NCI-H2196 (cell line): ENCODE measurements at regions not wholly inside any gene's neighbourhood (a gene's known extent, or its start where the extent isn't known, plus 50 kb on each side); places are given as distances from the start of the nearest gene placed in this dataset.

Source experiments
- DNase-seq: peaks from one replicate; lab custom pipeline; 2025; ENCODE audit not compliant: unreplicated experiment; lab: John Stamatoyannopoulos, UW

DNA sequence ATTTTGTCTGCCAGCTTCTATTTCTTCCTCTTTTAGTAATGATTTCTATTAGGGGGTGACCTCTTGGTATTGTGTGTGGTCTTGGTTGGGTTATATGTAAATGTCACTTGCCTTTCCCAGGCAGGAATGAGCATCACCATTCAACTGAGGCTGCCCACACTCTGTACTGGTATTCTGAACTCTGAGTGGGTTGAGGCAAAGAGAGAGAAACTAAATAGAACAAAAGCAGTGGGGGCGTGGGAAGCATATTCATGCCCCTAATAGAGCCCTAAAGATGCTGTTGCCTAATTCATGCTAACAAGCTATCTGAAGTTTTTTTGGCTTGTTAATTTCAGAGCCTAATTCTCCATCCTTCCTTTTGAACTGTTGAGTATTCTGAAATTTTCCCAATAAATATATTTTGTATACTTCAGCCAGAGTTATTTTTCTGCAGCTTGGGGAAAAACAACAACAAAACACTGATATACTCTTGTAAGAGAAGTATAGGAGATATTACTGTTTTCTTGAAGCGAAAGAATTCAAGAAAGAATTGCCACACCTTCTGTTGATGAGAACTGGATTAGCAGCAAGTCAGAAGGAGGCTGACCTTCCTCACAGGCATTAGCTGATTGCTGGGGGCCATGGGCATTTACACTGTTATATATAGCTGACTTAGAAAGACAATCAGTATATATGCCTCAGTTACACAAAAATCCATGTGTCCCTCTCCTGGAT is 315.8 kb upstream of the KLF12 start:
- no peak for DNase-seq

DNA sequence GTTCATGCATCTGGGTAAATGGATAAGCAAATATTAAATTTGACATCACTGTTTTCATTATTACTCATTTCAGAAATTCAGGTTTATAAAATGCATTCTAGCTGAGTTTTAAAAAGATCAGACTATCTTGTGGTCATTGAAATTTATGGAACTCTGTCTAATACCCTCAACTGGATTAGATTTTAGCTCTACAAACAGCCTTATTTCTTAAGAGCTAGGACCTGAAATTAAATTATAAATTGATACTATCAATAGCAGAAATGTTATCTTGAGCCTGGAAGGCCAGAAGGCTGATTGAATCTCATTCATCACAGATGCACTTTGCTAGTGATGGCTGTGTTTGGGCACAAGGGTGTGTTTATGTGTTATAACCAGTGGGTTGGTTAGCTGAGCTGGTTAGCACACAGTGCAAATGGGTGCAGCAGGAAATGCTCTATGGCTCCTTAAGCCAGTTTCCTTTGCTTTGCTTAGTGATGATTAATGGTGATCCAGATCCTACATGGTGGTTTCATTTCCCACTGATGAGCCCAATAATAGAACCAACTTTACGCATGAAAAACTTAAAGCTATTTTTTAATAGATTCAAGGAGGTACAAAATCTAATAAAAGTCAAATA is 310.8 kb upstream of the KLF12 start:
- DNase-seq: no peak

DNA sequence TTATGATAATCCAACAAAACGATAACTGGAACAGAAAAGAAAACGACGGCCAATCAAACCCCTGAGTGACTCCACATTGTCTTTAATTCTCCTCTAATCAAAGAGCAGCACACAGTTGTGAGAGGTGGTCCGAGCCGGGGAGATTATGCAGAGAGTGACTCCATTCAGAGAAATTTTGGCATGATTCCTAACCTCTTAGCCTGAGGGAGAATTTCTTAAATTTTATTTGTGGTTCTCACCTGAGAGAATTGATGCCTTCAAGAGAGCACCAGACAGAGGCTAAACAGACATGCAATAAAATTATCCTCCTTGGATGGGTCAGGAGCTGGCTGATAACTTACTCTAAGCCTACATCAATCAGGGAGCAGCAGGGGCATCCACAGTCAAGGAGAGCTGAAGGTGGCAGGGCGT is 310.0 kb upstream of the KLF12 start:
- no peak for DNase-seq

DNA sequence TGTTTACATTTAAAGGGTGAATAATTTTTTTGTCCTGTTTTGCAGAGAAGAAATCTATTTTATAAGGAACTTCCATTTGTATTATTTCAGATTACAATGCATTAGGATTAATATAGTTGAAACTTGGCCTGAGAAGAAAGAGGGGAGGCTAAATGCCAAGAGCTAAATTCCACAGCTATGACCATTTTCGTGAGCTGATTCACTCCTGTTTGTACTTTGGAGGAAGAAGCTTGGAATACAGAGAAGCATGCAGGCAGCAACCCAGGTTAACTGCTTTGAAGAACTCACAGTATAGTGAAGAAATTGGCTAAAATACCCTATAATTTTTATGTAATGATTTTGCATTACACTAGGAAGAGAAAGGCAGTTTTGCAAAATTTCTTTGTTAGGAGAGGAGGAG is 309.4 kb upstream of the KLF12 start:
- no peak for DNase-seq

DNA sequence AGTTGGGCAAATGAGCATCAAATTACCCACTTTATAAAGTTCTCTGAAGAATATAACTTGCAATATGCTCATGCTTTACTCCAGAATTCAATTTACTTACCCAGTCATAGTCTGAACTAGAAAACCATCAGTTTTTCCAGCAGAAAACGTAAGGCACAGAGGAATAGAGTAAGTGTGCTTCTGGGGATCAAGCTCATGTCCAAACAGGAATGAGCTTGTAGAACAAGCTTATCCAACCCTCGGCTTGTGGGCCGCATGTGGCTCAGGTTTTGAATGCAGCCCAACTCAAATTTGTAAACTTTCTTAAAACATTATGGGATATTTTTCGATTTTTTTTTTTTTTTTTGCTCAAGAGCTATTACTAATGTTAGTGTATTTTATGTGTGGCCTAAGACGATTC is 308.5 kb upstream of the KLF12 start:
- DNase-seq: no peak

DNA sequence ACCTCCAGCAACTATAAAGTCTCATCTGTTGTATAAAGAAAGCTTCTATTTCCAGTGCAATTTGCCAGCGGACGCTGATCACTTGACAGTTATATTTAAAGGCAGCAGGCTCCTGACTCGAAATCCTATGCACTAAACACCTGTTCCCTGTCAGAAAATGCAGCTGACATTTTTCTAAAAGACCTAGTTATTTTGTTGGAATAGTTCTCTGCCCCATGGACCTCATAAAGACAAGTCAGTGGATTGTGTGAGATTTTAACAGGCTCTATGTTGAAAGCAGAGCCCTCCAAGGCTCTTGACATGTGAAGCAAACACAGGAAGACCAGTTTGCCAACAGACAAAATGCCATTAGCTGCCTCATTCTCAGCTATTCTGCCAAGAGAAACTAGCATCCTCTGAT is 304.7 kb upstream of the KLF12 start:
- no peak for DNase-seq

DNA sequence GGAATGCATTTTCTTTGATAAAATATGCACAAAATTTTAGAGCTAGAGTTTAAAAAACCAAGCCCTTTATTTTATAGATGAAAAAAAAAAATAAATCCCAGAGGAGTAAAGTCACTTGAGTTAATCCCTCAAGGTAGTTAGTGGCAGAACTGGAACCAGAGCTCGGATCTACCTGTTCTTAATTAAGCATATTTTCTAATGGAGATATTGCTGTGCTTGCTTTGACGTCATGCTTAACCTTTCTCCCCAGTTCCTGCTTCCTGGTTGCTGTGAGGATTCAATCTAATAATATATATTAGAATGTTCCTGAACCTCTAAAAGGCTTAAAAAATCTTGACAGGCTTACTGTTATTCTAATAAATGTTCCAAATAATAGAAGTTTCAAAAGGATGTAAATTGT is 300.6 kb upstream of the KLF12 start:
- DNase-seq: no peak

DNA sequence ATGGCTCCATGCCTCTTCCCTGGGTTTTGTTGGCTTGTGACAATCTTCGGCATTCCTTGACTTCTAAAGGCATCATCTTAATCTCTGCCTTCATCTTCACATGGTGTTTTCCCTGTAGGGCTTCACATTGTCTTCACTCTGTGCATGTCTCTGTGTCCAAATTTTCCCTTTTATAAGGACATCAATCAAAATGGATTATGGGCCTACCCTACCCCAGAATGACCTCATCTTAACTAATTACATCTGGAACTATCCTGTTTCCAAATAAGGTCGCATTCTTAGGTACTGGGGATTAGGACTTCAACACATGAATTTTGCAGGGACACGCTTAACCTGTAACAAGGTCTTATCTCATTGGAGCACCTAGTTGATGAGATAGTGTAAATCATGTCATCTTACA is 290.3 kb upstream of the KLF12 start:
- no peak for DNase-seq

DNA sequence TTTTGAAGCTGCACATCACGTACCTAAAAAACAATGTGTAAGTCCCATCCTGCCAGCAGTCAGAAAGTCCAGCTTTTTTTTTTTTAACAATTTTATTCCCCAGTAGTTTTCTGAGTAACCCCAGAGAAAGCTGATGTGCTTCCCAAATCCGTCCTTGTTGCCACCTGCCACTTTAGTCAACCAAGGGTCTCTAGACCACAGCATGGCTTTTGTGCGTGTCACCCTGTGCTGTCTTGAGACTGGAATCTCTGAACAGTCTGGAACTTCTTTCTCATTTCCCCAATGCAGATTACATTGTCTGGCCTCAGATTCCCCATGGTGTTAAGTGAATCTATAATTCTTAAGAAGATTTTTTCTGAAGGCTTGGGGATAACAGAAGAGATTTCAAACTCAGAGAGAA is 289.2 kb upstream of the KLF12 start:
- DNase-seq: no peak

DNA sequence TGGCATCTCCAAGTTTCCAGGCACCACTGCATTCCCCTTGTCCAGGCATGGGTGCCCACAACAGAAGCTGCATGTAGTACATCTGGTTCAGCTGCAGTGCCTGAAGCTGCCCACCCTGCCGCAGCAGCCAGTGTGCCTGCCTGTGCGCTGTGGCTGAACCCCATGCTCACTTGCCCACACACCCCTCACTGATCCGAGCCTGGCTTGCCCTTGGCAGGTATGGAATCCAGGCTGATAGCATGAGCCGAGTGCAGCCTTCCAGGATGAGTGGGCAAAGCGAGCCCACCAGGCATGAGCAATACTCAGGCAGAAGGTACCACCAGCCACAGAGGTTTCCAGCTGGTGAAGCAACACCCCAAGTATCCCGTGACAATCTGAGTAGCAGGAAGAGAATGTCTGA is 280.3 kb upstream of the KLF12 start:
- DNase-seq: no peak

DNA sequence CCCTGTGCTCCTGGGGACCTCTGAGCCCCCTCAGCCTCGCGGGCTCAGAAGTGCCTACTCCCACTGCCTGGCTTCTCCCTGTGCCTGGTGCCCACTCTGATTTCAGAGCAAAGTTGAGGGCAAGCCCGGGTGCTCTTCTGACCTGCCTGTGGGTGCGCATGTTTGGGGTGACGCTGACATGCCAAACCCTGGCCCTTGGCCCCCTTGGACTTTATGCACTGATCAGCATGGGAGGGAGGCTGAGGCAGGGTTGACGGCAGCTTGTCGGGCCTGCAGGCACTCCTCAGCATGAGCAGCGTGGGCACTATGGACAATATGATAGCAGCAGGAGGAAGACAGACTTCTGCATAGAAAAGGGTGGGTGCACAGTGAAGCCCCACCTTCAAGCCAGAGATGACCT is 279.3 kb upstream of the KLF12 start:
- no peak for DNase-seq

DNA sequence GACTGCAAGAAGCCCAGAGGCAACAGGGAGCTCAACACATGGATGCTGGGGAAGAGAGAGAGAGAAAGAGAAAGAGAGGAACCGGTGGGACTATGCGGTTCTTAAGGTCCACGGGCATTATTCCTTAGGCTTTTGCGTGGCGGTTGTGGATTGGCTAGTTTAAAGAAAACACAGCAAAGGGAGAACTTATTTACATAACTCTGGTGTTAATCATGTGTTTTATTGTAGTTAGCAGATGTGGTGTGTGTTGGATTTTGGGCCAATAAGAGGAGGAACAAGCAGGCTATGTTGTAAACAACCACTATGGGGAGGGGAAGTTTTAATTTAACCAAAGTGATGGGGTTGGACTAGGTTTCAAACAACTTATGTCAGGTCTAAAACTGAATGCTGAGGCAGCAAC is 275.3 kb upstream of the KLF12 start:
- no peak for DNase-seq

DNA sequence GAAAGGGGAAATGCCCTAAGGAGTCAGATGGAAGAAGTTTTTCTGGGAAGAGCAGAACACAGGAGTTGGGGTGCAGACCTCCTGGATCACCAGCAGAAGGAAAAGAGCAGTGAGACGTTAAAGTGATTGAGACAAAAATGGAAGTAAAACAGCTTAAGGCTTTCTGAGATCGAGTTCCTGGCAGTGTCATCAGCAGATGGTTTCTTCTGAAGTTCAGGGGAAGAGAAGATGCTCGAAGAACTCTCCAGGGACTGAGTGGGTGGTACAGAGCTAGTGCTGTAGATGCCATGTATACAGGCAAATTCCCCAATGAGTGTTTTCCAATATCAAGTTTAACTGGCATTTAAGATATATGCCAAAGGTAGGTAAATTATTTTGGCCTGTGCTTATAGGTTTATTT is 272.2 kb upstream of the KLF12 start:
- no peak for DNase-seq

DNA sequence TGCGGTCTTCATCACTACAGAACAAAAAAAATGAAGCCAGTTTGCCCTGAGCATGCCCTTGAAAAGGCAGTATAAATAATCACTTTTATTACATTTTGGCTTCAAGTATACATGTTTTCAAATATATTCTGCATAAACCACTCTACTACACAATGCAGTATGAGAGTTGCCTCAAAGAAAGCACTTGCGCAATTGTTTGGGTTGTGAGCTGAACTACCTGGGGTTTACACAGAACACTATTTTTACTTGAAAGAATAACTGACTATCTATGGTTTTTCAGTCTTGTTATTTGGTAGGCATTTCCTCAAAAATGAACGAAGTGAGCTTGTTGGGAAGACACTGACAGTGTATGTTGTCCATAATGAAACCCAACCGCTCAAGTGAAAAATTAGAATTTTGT is 264.4 kb upstream of the KLF12 start:
- no peak for DNase-seq

DNA sequence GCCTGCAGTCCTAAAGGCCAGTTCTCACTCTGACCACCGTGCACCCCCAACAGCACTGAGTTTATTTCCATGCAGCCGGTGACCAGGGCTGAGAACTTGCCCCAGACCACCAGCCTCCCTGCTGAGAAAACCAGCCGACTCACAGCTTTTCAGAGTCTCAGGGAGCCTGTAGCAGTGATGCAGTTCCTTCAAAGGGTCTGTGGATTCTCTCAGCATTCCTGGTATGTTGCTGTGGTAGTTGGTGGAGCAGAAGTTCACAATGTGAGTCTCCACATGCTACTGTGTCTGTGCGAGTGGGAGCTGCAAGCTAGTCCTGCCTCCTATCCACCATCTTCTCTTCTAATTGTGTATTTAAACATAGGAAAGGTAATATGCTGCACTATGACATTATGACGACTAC is 254.9 kb upstream of the KLF12 start:
- no peak for DNase-seq

DNA sequence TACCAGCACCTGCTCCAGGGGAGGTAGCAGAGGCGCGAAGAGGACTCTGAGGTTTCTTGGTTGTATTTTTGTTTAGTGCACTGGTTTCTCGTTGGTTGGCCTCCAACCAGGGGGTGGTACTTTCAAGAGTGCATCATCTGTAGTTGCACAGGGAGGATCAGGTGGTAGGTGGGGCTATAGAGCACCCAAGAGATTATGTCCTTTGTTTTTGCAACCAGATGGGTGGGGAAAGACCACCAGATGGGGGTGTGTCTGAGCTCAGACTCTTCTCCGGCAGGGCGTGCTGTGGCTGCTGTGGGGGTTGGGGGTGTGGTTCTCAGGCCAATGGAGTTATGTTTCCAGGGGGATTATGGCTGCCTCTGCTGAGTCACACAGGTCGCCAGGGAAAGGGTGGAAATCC is 254.4 kb upstream of the KLF12 start:
- DNase-seq: no peak

DNA sequence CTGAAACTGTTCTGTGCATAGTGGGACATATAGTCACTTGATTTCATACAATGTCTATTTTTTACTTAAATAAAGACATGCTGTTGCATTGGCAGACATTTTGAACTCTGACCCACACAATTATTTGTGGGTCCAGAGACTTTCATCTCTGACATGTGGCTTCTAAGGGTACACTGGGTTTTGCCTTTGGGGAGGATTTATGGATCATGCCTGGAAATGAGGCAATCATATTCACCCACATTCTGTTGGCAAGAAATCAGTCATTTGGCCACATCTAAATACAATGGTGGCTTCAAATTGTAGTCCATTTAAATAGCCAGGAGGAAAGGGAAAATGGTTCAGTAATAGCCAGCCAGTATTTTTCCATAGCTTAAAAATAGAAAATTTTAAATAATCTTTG is 238.3 kb upstream of the KLF12 start:
- no peak for DNase-seq

DNA sequence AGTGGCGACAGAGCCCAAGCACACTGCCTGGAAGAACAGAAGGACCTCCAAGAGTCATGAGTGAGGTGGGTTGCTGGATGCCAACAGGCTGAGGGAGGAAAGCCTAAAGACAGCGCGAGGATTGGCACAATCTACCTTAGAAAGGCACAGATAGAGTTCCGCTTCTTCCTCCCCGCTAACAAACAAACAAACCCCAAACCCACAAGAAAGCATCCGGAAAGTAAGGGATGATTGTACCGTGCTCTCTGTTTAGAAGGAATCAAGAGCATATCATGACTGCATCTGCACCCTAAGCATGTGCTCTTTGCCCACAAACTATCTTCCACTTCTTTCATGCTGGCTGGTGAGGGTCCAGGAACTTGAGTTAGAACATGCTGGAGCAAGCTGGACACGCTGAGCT is 233.0 kb upstream of the KLF12 start:
- DNase-seq: no peak

DNA sequence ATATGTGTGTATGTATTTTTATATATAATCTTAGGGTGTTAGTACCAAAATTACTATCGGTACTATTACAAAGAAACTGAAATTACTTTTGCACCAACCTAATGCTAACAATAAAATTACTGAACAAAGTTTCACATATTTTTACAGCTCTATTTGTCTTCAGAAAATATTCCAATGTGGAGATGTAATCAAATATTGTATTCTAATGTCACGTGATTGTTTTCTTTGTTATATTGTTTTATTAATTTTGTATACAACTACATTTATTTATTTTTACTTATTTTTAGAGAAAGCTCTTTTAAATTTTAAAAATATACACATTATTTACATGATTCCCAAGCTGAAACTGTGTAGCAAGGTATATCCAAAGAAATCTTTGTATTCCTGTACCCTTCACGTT is 227.1 kb upstream of the KLF12 start:
- DNase-seq: no peak

DNA sequence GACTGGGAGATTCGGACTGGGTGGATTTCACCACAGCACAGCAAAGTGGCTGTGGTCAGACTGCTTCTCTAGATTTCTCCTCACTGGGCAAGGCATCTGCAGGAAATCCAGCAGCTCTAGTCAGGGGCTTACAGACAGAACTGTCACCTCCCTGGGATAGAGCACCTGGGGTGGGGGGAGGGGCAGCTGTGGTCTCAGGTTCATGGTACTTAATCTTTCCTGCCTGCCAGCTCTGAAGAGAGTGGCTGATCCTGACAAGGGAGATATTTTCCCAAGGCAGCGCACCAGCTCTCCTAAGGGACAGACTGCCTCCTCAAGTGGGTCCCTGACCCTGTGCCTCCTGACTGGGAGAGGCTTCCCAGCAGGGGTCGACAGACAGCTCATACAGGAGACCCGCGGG is 212.8 kb upstream of the KLF12 start:
- DNase-seq: no peak

DNA sequence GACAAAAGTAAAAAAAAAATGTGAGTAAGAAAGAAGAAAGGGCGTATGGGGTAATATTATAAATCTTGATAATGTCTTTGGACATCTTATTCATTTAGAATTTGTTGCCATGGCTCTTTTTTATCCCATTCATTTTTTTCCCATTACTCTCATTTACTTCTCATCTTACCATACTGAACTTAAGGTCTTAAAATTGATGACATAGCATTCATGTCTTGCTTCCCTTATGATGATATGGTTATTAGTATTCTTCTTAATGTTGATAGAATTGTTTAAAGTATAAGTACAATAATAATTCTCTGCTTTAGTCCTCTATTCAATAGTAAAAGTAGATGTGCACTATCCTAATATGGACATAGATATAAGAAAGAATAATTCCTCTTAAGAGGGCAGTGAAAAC is 204.1 kb upstream of the KLF12 start:
- no peak for DNase-seq

DNA sequence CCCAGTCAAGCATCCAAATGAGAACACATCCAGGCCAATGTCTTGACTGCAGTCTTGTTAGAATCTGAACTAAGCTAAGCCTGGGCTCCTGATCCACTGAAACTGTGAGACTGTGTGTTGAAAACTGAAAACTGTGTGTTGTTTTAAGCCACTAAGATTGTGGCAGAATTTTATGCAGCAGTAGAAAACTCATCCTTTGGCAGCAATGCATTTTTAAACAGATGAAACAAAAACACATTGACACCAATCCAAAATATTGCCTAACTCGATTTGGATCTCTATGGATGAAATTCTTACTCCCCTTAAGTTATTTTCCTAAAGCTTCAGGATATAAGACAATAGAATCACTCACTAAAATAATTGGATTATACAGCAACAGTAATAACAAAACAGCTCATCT is 202.3 kb upstream of the KLF12 start:
- DNase-seq: no peak

DNA sequence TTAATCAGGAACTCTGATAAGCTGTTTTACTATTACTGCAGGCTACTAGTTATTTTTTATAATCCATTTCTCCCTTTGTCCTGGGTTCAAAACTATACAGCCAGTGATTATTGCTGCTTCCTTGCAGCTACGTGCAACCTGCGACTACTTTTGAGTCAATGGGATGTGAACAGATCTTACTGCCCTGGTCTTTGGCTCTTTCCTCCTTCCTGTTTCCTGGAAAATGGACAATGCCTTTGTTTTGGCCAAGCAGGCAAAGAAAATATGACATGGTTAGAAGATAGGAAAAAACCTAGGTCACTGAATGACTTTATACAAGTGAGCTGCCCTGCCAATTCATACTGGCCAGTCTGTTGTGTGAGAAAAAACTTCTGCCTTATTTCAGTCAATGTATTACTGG is 201.2 kb upstream of the KLF12 start:
- no peak for DNase-seq
